KBM-7 (cell line): ENCODE measurements at regions not wholly inside any gene's neighbourhood (a gene's known extent, or its start where the extent isn't known, plus 50 kb on each side); places are given as distances from the start of the nearest gene placed in this dataset.

Experiments used
- DNase-seq: peaks from one replicate; pipeline ENCODE4 v3.0.0-alpha.2; 2015
- in situ Hi-C: fragments of 300-500 bp; cut with MboI; formaldehyde crosslinking; loops from 2 replicates; pipeline ENCODE4 v1.14.3; 2020; ENCODE audit warnings: low sequenced_read_pairs, low pct_unique_long_range_greater_than_20kb, mixed read lengths

DNA sequence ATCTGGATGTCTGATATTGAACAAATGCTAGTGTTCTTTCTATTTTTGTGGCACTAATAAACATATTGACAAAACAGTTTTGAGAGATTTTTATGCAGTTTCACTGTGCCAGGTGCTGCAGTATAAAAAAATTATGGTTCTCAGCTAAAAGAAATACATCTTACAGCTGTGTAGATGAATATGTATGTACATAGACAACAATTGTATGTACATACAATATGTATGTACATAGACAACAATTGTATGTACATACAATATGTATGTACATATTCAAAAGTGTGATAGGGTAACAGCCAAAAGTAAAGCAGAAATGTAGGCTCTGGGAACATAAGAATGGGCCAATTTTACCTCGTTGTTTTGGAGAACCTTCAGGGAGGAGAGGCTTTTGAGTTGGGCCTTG, 390.0 kb upstream of the RPS6KA3 start:
- in situ Hi-C loops, result no loop called here

GRCh38 chrX:20654596-20655106, 387.9 kb upstream of the RPS6KA3 start:
- in situ Hi-C loops, result no loop called here
- no peak for DNase-seq

More for the DNA sequence above, 390.0 kb upstream of the RPS6KA3 start:
- no peak for DNase-seq

DNA sequence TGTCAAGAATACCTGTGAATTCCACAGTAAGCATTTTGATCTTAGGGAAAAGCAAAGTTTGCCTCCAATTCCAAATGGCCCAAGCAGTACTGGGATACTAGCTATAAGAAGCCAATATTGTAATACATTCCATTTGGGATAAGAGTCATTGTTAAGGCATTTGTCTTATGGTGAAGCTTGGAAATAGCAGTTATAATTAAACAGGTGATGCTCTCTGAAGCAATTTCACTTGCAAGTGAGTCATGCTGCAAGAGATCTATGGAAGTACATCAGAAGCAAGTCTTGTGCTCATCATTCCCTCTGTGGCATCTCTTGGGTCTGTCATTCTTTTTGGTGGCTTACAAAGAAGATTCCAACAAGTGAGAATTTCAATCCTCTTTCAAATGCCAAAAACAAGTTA, 386.4 kb upstream of the RPS6KA3 start:
- DNase-seq, result no peak
- in situ Hi-C loops, result no loop called here

DNA sequence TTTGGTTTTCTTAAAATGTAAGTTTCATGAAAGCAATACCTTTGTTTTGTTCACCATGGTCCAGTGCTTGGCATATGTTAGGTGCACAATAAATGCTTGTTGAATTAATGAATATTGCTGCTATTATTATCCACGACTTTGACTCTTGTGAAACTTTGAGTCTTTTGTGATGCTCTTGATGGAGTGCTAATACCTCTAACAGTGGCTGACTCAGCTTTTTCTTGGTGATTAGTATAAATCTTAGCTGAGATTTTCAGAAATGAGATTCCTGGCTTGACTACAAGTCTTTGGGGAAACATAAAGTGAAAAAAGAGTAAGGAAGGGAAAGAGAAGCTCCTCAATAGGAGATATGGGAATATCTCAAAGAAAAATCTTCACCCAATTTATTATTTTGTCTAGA, 375.2 kb upstream of the RPS6KA3 start:
- in situ Hi-C loops, result no loop called here
- DNase-seq, result no peak

GRCh38 chrX:20639115-20639514, 372.4 kb upstream of the RPS6KA3 start:
- in situ Hi-C loops, result no loop called here
- no peak for DNase-seq

GRCh38 chrX:20637351-20637750, 370.6 kb upstream of the RPS6KA3 start:
- in situ Hi-C loops, result no loop called here
- DNase-seq, result no peak

DNA sequence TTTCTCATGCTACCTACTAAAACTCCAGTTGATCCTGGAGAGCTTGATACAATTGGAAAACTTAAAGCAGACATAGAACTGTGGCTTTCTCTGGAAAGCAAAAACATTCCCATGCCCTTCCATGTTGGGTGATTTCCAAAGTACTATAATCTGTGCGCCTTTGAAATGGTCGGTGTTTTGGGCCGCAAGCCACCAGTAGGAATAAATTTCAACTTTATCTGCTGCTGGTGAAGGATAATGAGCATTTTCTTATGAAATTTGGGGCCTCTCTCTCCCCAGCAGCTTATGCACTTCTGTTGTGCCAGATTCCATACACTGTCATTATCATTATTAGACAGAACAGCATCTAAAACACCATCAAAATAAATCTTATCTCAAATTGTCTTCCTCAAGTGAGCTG, 366.7 kb upstream of the RPS6KA3 start:
- DNase-seq, result no peak

DNA sequence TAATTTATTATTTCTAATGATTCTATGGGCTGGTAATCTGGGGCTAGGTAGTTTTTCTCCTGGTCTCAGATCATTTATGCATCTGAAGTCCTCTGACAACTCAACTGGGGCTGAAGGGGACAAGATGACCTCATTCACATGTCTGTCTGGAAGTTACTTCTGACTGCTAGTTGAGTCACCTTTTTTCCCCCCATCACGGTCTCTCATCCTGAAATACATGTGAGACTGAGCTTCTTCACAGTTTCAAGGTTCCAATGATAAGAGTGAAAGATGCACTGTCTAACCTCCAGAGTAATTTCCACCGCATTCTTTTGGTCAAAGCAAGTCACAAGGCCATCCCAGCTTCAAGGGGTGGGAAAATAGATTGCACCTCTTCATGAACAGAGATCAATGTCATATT, 356.7 kb upstream of the RPS6KA3 start:
- in situ Hi-C loops, result no loop called here
- DNase-seq, result no peak

More for the DNA sequence above, 366.7 kb upstream of the RPS6KA3 start:
- in situ Hi-C loops, result no loop called here

GRCh38 chrX:20620306-20620705, 353.6 kb upstream of the RPS6KA3 start:
- in situ Hi-C loops, result no loop called here

DNA sequence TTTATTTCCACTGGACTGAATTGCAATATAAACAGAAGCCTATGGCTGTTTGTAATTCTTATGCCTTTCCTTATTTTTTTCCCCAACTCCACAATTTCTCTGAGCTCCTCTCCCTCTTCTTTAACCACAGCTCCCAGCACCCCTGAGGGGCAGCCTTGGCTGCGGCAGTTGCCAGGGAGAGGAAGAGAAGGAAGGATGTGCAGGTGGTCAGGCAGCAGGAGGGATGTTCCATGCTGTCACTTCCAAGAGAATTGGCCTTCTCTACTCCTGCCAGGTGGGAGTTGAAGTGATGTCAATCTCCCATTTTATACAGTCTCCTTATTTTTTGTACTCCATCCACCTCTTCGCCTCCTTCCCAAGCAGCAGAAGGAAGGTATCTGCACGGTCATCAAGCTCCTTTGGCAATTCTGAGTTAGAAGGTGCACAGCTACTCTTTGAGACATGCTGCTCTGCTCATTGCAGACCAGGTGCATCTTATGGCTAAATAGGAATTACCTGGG, 343.3 kb upstream of the RPS6KA3 start:
- in situ Hi-C loops, result no loop called here
- DNase-seq, result no peak

More at GRCh38 chrX:20620306-20620705, 353.6 kb upstream of the RPS6KA3 start:
- no peak for DNase-seq

DNA sequence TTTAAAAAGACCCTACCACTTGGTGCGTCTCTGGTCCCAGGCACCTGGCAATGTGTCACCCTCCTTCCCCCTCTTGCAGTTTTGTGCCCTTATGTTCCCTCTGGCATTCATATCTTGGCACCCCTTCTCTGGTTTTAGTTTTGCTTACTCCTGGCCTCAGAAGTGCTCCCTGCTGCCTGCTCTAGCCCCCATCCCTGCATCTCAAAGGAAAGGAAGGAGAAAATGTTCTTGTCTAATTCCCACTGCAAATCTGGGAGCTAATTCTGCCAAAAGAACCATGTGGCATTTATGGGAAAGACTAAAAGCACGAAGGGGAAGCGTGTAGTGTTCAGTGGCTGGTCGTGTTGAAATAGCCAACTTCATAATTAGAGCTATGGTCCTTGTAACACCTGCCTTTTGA, 340.1 kb upstream of the RPS6KA3 start:
- DNase-seq, result no peak
- in situ Hi-C loops, result no loop called here

- in situ Hi-C loops, result no loop called here
- no peak for DNase-seq
These were observed 330.1 kb upstream of the RPS6KA3 start for GRCh38 chrX:20596856-20597255.

DNA sequence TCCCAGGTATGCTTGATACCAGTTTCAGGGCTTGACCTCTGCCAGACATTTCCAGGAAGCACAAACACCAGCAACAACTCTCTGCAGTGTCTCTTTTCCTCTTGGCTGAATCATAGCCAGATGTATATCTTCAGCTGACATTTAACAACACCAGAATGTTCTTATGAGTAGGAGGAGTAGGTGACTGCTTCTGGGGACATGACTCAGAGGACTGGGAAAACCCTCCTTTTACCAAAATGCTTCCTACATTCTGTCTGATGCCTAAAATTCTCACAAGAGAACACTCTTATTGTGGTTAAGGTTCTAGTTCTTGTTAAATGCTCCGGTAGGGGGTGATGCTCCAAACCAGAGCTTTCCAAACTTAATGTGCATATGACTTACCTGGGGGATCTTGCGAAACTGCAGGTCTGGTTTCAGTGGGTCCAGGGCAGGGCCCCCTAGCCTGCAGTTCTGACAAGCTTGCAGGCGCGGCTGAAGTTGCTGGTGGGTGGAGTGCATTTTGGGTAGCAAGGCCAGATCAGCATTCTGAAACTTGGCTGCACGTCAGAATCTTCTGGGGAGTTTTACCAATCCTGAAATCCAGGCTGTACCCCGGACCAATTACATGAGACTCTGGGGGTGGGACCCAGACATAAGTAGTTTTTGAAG, 329.3 kb upstream of the RPS6KA3 start:
- no peak for DNase-seq
- in situ Hi-C loops, result no loop called here

GRCh38 chrX:20594985-20595384, 328.3 kb upstream of the RPS6KA3 start:
- DNase-seq, result no peak
- in situ Hi-C loops, result no loop called here

- in situ Hi-C loops, result no loop called here
- DNase-seq, result no peak
These were observed 327.1 kb upstream of the RPS6KA3 start for GRCh38 chrX:20593836-20594235.

DNA sequence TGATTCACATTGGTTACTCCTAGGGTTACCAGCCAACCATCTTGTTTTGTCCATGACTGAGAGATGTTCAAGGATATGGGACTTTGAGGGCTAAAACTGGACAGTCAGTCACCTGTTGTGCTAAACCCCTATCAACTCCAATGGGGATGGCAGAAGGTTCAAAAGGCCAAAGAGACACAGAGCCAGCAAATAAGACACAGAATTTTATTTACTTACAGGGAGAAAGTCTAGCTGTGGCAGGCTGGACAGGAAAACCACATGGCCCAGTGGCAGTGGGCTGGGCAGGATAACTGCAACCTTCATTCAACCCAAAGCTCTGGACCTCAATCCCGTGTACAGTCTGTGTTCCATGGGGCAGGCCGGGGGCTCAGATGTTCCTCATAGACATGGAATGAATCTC, 326.7 kb upstream of the RPS6KA3 start:
- DNase-seq, result no peak
- in situ Hi-C loops, result no loop called here

- no peak for DNase-seq
- in situ Hi-C loops, result no loop called here
These were observed 324.5 kb upstream of the RPS6KA3 start for GRCh38 chrX:20591246-20591645.

DNA sequence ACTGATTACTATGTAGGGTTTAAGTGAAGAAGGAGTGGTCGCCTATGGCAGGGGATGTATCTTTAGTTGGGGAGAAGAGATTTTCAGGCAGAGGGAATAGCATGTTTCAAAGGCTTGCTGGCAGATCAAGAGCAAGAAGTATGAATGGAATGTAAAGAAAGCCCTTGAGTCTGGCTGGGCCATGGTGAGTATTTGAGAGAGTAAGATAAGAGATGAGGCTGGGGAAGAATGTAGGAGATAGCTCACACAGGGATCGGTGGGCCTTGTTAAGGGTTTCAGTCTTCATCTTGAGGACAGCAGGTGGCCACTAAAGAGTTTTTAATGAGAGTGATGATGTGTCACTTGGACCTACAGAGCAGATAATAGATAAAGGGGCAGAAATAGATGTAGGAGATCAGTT, 319.1 kb upstream of the RPS6KA3 start:
- no peak for DNase-seq
- in situ Hi-C loops, result no loop called here

DNA sequence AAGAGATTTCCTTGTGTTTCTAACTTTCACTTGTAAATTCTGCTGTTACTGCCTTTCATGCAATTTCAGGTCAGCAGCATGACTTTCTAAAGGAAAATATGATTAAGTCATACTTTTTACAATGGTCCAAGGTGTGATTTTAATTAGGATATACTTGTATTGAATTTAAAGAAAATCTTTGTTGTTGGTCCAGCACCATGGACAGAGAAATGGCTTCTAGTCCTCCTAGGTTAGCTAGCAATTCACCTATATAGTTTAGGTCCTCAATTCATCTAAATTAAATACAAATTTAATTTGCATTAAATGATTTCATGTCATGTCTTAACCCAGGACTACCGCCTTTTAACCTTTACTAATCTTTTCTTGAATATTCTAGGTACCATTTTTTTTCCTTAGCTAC, 304.9 kb upstream of the RPS6KA3 start:
- in situ Hi-C loops, result no loop called here
- DNase-seq, result peak; percentile 5

- DNase-seq, result no peak
- in situ Hi-C loops, result no loop called here
These were observed 300.4 kb upstream of the RPS6KA3 start for GRCh38 chrX:20567108-20567507.

DNA sequence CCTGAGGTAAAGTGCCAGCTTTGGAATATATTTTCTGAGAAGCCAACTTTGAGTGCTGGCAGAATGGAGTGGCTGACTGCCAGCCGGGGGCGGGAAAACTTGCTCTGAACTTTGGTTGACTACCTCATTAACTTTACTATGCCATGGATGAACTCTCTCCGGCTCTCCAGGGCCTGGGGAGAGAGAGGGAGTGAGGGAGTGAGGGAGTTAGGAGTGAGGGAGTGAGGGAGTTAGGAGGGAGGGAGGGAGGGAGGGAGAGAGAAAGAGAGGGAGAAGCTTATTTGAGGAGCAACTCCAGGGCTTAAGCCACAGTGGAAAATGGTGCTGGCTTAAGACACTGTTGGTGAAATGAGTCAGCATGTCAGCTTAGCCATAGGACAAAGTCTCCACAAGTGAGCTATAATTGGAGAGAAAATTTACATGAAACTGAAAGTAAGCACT, 280.9 kb upstream of the RPS6KA3 start:
- no peak for DNase-seq
- in situ Hi-C loops, result loop anchor here (25.0 kb wide), 1 partner anchor 1165 kb away; no protein-coding TSS in a partner anchor
